Panc1 (cell line): ENCODE measurements at regions not wholly inside any gene's neighbourhood (a gene's known extent, or its start where the extent isn't known, plus 50 kb on each side); places are given as distances from the start of the nearest gene placed in this dataset.

ENCODE experiments used
- ATAC-seq: fragments of 200-7000 bp; cut with Tn5 transposase; 2 replicates; pipeline ENCODE4 v1.9.1; 2020; ENCODE audit warnings: mild to moderate bottlenecking, moderate library complexity
- BruUV-seq: library from RNA; stranded (reverse); fragments of 400-500 nt; replicated peaks from 2 replicates; lab custom pipeline; 2021; lab: Mats Ljungman, UMichigan
- CTCF ChIA-PET: fragments of 300-600 bp; sonication (Branson Sonifier 250); formaldehyde crosslinking; loops from one replicate; lab custom pipeline; 2022; ENCODE audit warnings: antibody characterized with exemption; lab: Charles Lee
- POLR2A ChIA-PET: fragments of 300-600 bp; sonication (Branson Sonifier 250); formaldehyde crosslinking; loops from one replicate; lab custom pipeline; 2022; ENCODE audit warnings: antibody characterized with exemption; lab: Charles Lee
- DNase-seq: peaks from one replicate; pipeline ENCODE4 v3.0.0-alpha.2; 2010; ENCODE audit warnings: low read depth, low spot score
- H3K27ac ChIP-seq: 2 replicates; pipeline ENCODE4 v1.5.1; 2011; ENCODE audit warnings: mild to moderate bottlenecking, low read length, inconsistent platforms
- H3K27me3 ChIP-seq: fragments of 200-500 bp; sonication (Bioruptor generic); 2 replicates; pipeline ENCODE4 v1.6.0; 2014; ENCODE audit warnings: low read length, inconsistent platforms; ENCODE audit not compliant: control insufficient read depth, insufficient read depth
- H3K36me3 ChIP-seq: fragments of 200-500 bp; sonication (Bioruptor generic); 2 replicates; pipeline ENCODE4 v1.5.1; 2014; ENCODE audit warnings: inconsistent platforms, mild to moderate bottlenecking, low read length, moderate library complexity; ENCODE audit not compliant: control insufficient read depth, insufficient read depth
- H3K4me1 ChIP-seq: 2 replicates; pipeline ENCODE4 v1.5.1; 2011; ENCODE audit warnings: inconsistent platforms, mild to moderate bottlenecking, low read length, moderate library complexity; ENCODE audit not compliant: control insufficient read depth, insufficient read depth
- H3K4me3 ChIP-seq, 2 experiments: 2 replicates each; pipeline ENCODE4 v1.5.1; 2011 to 2012; ENCODE audit warnings: low read depth in 2 of 2, low read length in 2 of 2, mild to moderate bottlenecking in 2 of 2, inconsistent platforms in 1 of 2, moderate library complexity in 1 of 2
- H3K9me3 ChIP-seq: fragments of 200-500 bp; sonication (Bioruptor generic); 2 replicates; pipeline ENCODE4 v1.5.1; 2014; ENCODE audit warnings: low read depth, mild to moderate bottlenecking, inconsistent platforms, low read length, moderate library complexity; ENCODE audit not compliant: control insufficient read depth, insufficient read depth
- POLR2AphosphoS5 ChIP-seq: IDR thresholded peaks from 2 replicates; pipeline ENCODE4 v1.6.1; 2012; ENCODE audit warnings: mild to moderate bottlenecking, low read depth, low read length, moderate library complexity
- SIN3A ChIP-seq: IDR thresholded peaks from 2 replicates; pipeline ENCODE4 v1.6.1; 2012; ENCODE audit warnings: low read depth, mild to moderate bottlenecking, low read length, moderate library complexity, borderline replicate concordance; ENCODE audit not compliant: insufficient read depth
- TCF7L2 ChIP-seq: IDR thresholded peaks from 2 replicates; pipeline ENCODE4 v1.6.1; 2011; ENCODE audit warnings: mild to moderate bottlenecking, low read depth, low read length, inconsistent platforms
- in situ Hi-C: cut with HindIII; loops from 2 replicates; pipeline ENCODE4 v1.10.0; 2016; ENCODE audit warnings: low sequenced_read_pairs, low pct_unique_long_range_greater_than_20kb
- intact Hi-C: fragments of 100-400 bp; cut with micrococcal nuclease; formaldehyde crosslinking; loops from one replicate; pipeline ENCODE4 v1.10.0; 2022; ENCODE audit not compliant: unreplicated experiment
- TF ChIP-seq, protein P1 (sequence below): fragments of 450-650 bp; IDR thresholded peaks from 2 replicates; pipeline ENCODE4 v1.5.1; 2017; ENCODE audit warnings: mild to moderate bottlenecking
- TF ChIP-seq, protein P2 (sequence below), 2 experiments: IDR thresholded peaks; 2 replicates each; pipeline ENCODE4 v1.6.1; 2011 to 2012; ENCODE audit warnings: low read depth in 2 of 2, control low read depth in 1 of 2, low read length in 1 of 2, mild to moderate bottlenecking in 1 of 2, moderate library complexity in 1 of 2; ENCODE audit not compliant: insufficient read depth in 1 of 2

DNA sequence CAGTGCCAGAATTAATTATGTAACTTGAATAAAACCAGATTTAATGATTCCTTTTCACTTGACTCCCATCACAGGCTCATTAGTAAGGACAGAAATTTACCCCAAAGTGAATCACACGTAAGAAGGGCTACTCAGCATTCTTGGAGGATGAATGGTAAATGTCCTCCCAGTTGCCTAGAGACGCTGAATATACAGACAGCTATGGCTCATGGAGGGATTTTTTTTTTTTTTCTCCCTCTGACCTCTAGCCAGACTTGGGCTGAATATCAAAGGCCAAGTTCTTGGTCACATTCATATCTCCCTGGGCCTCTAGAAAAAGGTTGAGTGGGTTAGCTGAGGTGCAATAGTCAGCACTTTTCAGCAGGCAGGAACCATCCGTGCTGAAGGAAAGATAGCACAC lies 77.5 kb downstream of the PHLDA1 start:
- ChIA-PET POLR2A (interaction anchor here (0.7 kb wide), 1 partner anchor 478 kb away, joined by 3 read pairs; no protein-coding TSS in a partner anchor), CTCF (no interaction called here)
- no peaks in the 10 kb centered on the region for H3K27me3 ChIP-seq
- TF ChIP-seq, protein P1, sequence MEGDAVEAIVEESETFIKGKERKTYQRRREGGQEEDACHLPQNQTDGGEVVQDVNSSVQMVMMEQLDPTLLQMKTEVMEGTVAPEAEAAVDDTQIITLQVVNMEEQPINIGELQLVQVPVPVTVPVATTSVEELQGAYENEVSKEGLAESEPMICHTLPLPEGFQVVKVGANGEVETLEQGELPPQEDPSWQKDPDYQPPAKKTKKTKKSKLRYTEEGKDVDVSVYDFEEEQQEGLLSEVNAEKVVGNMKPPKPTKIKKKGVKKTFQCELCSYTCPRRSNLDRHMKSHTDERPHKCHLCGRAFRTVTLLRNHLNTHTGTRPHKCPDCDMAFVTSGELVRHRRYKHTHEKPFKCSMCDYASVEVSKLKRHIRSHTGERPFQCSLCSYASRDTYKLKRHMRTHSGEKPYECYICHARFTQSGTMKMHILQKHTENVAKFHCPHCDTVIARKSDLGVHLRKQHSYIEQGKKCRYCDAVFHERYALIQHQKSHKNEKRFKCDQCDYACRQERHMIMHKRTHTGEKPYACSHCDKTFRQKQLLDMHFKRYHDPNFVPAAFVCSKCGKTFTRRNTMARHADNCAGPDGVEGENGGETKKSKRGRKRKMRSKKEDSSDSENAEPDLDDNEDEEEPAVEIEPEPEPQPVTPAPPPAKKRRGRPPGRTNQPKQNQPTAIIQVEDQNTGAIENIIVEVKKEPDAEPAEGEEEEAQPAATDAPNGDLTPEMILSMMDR: no peak
- no peak for TF ChIP-seq POLR2AphosphoS5
- TF ChIP-seq, protein P2, sequence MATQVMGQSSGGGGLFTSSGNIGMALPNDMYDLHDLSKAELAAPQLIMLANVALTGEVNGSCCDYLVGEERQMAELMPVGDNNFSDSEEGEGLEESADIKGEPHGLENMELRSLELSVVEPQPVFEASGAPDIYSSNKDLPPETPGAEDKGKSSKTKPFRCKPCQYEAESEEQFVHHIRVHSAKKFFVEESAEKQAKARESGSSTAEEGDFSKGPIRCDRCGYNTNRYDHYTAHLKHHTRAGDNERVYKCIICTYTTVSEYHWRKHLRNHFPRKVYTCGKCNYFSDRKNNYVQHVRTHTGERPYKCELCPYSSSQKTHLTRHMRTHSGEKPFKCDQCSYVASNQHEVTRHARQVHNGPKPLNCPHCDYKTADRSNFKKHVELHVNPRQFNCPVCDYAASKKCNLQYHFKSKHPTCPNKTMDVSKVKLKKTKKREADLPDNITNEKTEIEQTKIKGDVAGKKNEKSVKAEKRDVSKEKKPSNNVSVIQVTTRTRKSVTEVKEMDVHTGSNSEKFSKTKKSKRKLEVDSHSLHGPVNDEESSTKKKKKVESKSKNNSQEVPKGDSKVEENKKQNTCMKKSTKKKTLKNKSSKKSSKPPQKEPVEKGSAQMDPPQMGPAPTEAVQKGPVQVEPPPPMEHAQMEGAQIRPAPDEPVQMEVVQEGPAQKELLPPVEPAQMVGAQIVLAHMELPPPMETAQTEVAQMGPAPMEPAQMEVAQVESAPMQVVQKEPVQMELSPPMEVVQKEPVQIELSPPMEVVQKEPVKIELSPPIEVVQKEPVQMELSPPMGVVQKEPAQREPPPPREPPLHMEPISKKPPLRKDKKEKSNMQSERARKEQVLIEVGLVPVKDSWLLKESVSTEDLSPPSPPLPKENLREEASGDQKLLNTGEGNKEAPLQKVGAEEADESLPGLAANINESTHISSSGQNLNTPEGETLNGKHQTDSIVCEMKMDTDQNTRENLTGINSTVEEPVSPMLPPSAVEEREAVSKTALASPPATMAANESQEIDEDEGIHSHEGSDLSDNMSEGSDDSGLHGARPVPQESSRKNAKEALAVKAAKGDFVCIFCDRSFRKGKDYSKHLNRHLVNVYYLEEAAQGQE (IDR thresholded peaks at IDR 0.05; ENCODE audit: insufficient read depth in 1 of 2, low read depth in 2 of 2, low read length in 1 of 2): no peak
- TF ChIP-seq TCF7L2: no peak
- TF ChIP-seq SIN3A: no peak
- intact Hi-C loops (no loop called here), in situ Hi-C loops (no loop called here)
- H3K4me3 ChIP-seq: no peak overlapping the region
- DNase-seq (no peak), ATAC-seq (peak; percentile 71)
- H3K27ac ChIP-seq: peak overlapping the region; percentile 99
- no TSS peak for BruUV-seq
- no peaks in the 10 kb centered on the region for H3K9me3 ChIP-seq
- no peaks in the 10 kb centered on the region for H3K36me3 ChIP-seq
- H3K4me1 ChIP-seq: peaks cover 55% of the 10 kb centered on the region

DNA sequence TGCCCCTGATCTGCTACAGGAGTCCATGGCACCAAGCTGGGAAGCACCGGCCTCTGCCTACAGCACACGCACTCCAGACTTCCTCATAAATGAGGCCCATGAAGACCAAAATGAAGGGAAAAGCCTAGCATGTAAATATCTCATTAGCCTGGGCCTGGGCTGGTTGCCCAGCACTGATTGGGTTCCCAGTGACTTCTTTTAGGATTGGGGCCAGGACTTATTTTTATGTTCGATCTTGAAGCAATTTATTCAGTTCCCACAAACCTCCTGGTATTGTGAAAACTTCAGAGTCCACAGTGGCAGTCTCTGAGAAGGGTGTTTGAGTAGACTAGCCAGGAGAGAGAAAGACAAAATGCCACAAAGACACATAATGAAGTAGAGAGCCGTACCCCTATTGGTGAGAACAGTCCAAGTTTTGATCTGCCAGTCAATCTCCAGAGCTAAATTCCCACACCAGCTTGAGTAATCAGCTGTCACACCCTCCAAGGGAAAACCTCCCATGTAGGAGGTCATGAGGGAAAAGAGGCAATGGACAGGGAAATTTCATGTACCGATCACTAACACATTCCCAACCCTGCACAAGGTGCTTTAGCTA lies 78.2 kb downstream of the PHLDA1 start:
- ATAC-seq (peak; percentile 36), DNase-seq (no peak)
- Histone ChIP-seq H3K4me1 (peaks cover 49% of the 10 kb centered on the region), H3K27me3 (no peaks in the 10 kb centered on the region), H3K9me3 (no peaks in the 10 kb centered on the region), H3K4me3 (no peak overlapping the region), H3K36me3 (no peaks in the 10 kb centered on the region), H3K27ac (peak overlapping the region; percentile 99)
- ChIA-PET CTCF (no interaction called here), POLR2A (no interaction called here)
- intact Hi-C loops: no loop called here
- no peak for TF ChIP-seq SIN3A
- TF ChIP-seq, protein P1: no peak
- in situ Hi-C loops: no loop called here
- BruUV-seq: no TSS peak
